Keratinocyte (primary cell): ENCODE measurements at regions not wholly inside any gene's neighbourhood (a gene's known extent, or its start where the extent isn't known, plus 50 kb on each side); places are given as distances from the start of the nearest gene placed in this dataset.

Experiments
- DNase-seq: peaks from one replicate; pipeline ENCODE4 v3.0.0-alpha.2; 2011; ENCODE audit warnings: low read depth, missing footprints, low spot score
- FAIRE-seq: peaks from 2 replicates; lab custom pipeline; 2011; peaks lifted over from hg19 to GRCh38; lab: Jason Lieb, UNC
- H2AFZ ChIP-seq: 2 replicates; pipeline ENCODE4 v1.6.0; 2012; ENCODE audit warnings: low read length, control low read depth, inconsistent platforms; ENCODE audit not compliant: control insufficient read depth
- H3K27ac ChIP-seq: 2 replicates; pipeline ENCODE4 v1.5.1; 2011; ENCODE audit warnings: low read length; ENCODE audit not compliant: control insufficient read depth, insufficient read depth
- H3K27me3 ChIP-seq: 3 replicates; pipeline ENCODE4 v1.6.0; 2011; ENCODE audit warnings: low read length; ENCODE audit not compliant: control insufficient read depth, insufficient read depth; ENCODE audit errors: extremely low read depth
- H3K36me3 ChIP-seq, 2 experiments: 2 replicates in 1 of 2; 3 replicates in 1 of 2; pipeline ENCODE4 v1.5.1; 2011; ENCODE audit warnings: low read length in 2 of 2, mild to moderate bottlenecking in 1 of 2; ENCODE audit not compliant: control insufficient read depth in 2 of 2, insufficient read depth in 2 of 2; ENCODE audit errors: extremely low read depth in 1 of 2
- H3K4me1 ChIP-seq: 3 replicates; pipeline ENCODE4 v1.5.1; 2011; ENCODE audit warnings: low read length; ENCODE audit not compliant: control insufficient read depth, insufficient read depth; ENCODE audit errors: extremely low read depth
- H3K4me2 ChIP-seq: 3 replicates; pipeline ENCODE4 v1.6.0; 2011; ENCODE audit warnings: low read depth, low read length; ENCODE audit not compliant: control insufficient read depth, insufficient read depth; ENCODE audit errors: extremely low read depth
- H3K4me3 ChIP-seq, 3 experiments: fragments of 200-600 bp in 1 of 3; sonication (generic) in 1 of 3; 2 replicates in 2 of 3; 3 replicates in 1 of 3; pipeline ENCODE4 v1.5.1; 2011 to 2016; ENCODE audit warnings: low read length in 3 of 3, mild to moderate bottlenecking in 3 of 3, control low read depth in 2 of 3, inconsistent platforms in 1 of 3, low read depth in 1 of 3, mixed read lengths in 1 of 3, mixed run types in 1 of 3, moderate library complexity in 1 of 3; ENCODE audit not compliant: control insufficient read depth in 2 of 3, insufficient read depth in 2 of 3; ENCODE audit errors: extremely low read depth in 1 of 3
- H3K79me2 ChIP-seq: 2 replicates; pipeline ENCODE4 v1.6.0; 2012; ENCODE audit warnings: low read length; ENCODE audit not compliant: control insufficient read depth, insufficient read depth
- H3K9ac ChIP-seq: 3 replicates; pipeline ENCODE4 v1.6.0; 2011; ENCODE audit warnings: low read length; ENCODE audit not compliant: control insufficient read depth, insufficient read depth; ENCODE audit errors: extremely low read depth
- H3K9me1 ChIP-seq: 3 replicates; pipeline ENCODE4 v1.6.0; 2011; ENCODE audit warnings: low read length; ENCODE audit not compliant: control insufficient read depth, insufficient read depth; ENCODE audit errors: extremely low read depth
- H3K9me3 ChIP-seq: 2 replicates; pipeline ENCODE4 v1.5.1; 2012; ENCODE audit warnings: low read depth, low read length; ENCODE audit not compliant: control insufficient read depth
- H4K20me1 ChIP-seq: 3 replicates; pipeline ENCODE4 v1.6.0; 2011; ENCODE audit warnings: low read length; ENCODE audit not compliant: control insufficient read depth, insufficient read depth; ENCODE audit errors: extremely low read depth
- CTCF ChIP-seq, 3 experiments: IDR thresholded peaks in 1 of 3; conservative IDR thresholded peaks in 1 of 3; optimal IDR thresholded peaks in 1 of 3; 2 replicates in 2 of 3; 3 replicates in 1 of 3; pipeline versions ENCODE3 to v1.5.1; 2011; ENCODE audit warnings: low read length in 3 of 3, mild to moderate bottlenecking in 3 of 3, moderate library complexity in 2 of 3, control low read depth in 1 of 3, inconsistent platforms in 1 of 3; ENCODE audit not compliant: insufficient read depth in 2 of 3; ENCODE audit errors: extremely low read depth in 1 of 3
- EZH2 ChIP-seq: IDR thresholded peaks from one replicate; pipeline ENCODE4 v1.6.1; 2012; ENCODE audit warnings: inconsistent platforms, mild to moderate bottlenecking, low read length, moderate library complexity
- dilution Hi-C: fragments of 300-500 bp; cut with MboI; formaldehyde crosslinking; loops from one replicate; pipeline ENCODE4 v1.7.0; 2020; ENCODE audit warnings: low sequenced_read_pairs; ENCODE audit not compliant: extremely low pct_ligation_motif_present

- Histone ChIP-seq H2AFZ (no peak overlapping the region), H3K9ac (no peak overlapping the region), H3K4me3 (no peak overlapping the region), H3K4me2 (no peak overlapping the region), H3K4me1 (no peaks in the 10 kb centered on the region), H3K27me3 (no peaks in the 10 kb centered on the region), H3K36me3 (no peaks in the 10 kb centered on the region), H3K9me1 (no peaks in the 10 kb centered on the region), H3K27ac (no peak overlapping the region), H3K79me2 (no peaks in the 10 kb centered on the region), H3K9me3 (no peaks in the 10 kb centered on the region), H4K20me1 (no peaks in the 10 kb centered on the region)
- dilution Hi-C loops: no loop called here
- FAIRE-seq (no peak), DNase-seq (no peak)
- TF ChIP-seq EZH2 (no peak), CTCF (optimal IDR thresholded peaks at IDR 0.05 in 1 of 3, IDR thresholded peaks at IDR 0.05 in 1 of 3, conservative IDR thresholded peaks at IDR 0.05 in 1 of 3; ENCODE audit: extremely low read depth in 1 of 3, insufficient read depth in 2 of 3, low read length in 3 of 3) (no peak)
Observed at GRCh38 chr9:12368569-12368968, 324.6 kb upstream of the TYRP1 start.

- no peak overlapping the region for H3K27ac ChIP-seq
- H3K79me2 ChIP-seq: no peaks in the 10 kb centered on the region
- no peaks in the 10 kb centered on the region for H3K4me1 ChIP-seq
- no peak overlapping the region for H3K4me3 ChIP-seq
- H3K9me3 ChIP-seq: no peaks in the 10 kb centered on the region
- no peaks in the 10 kb centered on the region for H4K20me1 ChIP-seq
- TF ChIP-seq EZH2 (no peak), CTCF (optimal IDR thresholded peaks at IDR 0.05 in 1 of 3, IDR thresholded peaks at IDR 0.05 in 1 of 3, conservative IDR thresholded peaks at IDR 0.05 in 1 of 3; ENCODE audit: extremely low read depth in 1 of 3, insufficient read depth in 2 of 3, low read length in 3 of 3) (no peak)
- no peak overlapping the region for H2AFZ ChIP-seq
- FAIRE-seq: no peak
- dilution Hi-C loops: no loop called here
- H3K27me3 ChIP-seq: no peaks in the 10 kb centered on the region
- DNase-seq: no peak
- H3K9me1 ChIP-seq: no peaks in the 10 kb centered on the region
- H3K9ac ChIP-seq: no peak overlapping the region
- no peak overlapping the region for H3K4me2 ChIP-seq
- H3K36me3 ChIP-seq: no peaks in the 10 kb centered on the region
Observed at GRCh38 chr9:12391839-12392509, 301.2 kb upstream of the TYRP1 start.
